ENCODE measurements at regions not wholly inside any gene's neighbourhood (a gene's known extent, or its start where the extent isn't known, plus 50 kb on each side); places are given as distances from the start of the nearest gene placed in this dataset.

DNA sequence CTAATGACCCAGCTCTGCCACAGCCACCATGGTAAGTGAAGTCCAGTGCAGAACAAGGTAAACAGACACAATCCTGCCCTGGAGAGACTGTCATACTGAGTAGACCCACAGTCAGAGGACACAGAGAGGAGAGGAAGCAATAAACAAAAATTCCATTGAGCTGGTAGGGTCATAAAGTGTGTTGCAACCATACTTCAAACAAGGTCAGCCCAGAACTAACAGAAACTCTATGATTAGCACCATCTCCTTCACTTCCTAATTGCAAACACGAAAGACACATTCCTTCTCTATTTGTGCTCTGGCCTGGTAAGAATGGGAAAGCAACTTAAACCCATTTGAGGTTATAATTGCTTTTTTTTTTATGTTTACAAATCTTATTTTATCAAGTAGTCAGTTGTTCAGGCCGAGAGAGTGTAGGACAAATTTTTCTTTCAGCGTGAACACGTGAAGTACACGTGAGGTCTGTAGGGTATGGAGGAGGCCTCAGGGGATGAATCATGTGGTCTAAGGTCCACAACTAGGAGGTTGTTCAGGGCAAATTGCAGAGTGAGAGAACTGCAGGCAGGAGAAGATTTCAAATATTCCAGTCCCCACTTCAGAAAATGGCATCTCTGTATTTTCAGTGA lies 71.4 kb upstream of the GLS start:
- no peak for DNase-seq (ENCODE audit: low spot score)

DNA sequence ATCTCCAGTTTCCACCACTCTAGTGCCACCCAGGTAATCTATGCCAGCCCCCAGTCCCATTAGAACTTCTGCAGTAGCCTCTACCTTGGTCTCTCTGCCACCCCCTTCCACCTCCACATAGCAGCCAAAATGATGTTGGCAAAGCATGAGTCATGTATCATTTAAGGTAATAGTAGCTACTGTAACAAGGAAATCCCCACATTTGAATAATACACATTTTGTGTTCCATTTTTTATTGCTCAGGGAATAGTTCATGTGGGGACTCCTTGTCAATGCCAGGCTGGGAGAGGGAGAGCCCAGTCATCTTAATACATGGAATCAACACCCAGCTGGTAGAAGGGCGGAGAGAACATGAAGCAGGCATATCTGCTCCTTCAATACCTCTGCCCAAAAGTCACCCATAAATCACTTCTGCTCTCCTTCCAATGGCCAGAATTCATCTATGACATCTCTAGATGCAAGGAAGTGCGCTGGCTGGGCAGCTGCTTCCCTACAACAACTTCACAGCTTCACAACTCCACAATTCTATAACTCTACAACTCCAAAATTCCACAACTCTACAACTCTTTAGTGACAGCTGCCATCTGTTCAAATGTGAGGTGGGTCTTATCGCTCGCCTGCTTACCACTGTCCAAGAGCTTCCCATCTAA lies 70.6 kb upstream of the GLS start:
- DNase-seq (ENCODE audit: low spot score), result no peak

DNA sequence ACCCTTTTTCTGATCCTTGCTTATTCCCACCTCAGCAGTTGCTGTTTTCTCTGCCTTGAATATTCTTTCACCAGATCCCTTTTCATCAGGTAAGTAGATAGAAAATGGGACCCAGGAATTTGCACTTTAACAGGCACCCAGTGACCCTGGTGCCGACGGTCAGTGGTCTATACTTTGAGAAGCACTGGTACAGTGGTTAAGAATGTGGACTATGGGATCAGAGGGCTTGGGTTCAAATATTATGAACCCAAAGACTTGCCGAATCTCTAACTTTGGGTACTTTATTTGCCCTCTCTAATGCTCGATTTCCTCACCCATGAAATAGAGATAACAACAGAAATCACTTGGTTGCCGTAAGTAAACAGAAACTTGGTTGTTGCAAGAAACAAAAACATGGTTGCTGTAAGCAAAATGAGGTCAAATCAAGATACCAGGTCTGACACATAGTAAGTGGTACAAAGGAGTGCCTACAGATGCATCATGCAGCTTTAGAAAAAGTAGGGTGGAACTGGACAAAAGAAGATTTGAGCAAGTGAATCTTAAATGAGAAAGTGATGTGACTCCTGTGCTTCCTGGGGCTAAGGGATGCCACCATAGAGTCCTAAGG lies 69.5 kb upstream of the GLS start:
- no peak for DNase-seq (ENCODE audit: low spot score)

DNA sequence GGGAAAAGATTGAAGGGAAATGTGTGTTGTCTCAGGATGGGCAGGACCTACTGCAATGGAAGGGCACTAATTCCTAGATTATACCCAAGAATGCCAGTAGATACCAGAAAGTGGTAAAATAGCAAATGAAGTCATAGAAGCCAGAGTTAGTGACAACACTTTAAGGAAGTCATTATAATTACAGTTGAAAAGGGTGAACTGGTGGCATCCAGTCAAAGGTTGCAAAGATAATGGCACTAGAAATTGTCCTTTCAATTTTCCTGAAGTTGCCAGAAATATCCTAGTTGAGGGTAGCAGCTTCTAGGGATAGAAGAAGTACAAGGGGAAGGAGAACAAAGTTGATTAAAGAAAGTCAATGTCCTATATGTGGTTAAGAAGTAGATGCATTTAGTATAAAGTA lies 68.8 kb upstream of the GLS start:
- DNase-seq (ENCODE audit: low spot score), result no peak

DNA sequence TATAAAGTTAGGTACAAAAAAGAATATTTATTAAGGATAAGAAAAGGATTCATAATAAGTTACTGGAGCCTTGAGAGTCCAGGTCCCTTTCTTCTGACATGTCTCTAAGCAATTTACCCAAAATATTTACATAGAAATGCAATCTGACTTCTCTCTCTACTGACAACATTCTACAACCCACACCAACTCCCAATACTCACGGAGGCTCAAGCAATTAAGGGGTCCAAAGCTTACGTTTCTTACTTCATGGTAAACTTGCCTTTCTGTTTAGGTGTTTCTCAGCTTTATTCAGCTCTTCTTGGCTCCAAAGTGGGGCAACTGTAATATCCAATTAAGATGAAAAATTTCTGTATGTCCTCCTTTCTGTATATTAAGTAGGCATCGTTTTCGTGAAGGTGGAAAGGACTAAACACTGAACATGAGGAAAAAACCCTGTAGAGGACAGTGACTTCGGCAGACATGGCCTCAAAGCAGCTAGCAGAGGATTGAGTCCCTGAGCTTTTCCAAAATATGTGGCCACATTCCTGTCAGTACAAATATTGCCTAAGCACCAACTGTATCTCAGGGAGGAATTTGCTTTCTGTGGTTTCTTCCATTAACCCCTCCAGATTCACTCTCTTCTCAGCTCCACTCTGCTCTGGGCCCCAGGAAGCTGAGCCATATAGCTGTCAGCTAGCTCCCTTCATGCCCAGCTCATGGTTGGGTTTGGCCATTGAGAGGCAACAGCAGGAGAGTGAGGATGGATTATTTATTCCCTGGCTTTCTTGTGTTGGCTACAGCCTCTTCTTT lies 67.9 kb upstream of the GLS start:
- no peak for DNase-seq (ENCODE audit: low spot score)

DNA sequence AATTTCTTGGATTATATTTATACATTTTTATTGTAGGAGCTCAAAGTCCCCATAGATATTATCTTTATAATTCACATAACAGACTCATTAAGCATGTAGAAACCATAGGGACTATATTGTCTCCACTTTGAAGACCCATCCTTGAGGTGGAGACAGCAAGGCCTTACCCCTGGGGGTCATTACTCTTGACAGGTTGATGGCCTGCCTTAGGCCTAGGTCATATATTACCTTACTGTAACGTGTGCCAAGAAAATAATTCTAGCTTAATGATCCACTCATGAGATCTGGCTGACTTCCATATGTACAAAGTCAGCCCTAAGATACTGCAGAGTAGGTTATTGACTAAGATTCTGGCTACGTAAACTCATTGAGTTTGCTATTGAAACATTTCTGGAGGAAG lies 65.4 kb upstream of the GLS start:
- DNase-seq (ENCODE audit: low spot score), result no peak

DNA sequence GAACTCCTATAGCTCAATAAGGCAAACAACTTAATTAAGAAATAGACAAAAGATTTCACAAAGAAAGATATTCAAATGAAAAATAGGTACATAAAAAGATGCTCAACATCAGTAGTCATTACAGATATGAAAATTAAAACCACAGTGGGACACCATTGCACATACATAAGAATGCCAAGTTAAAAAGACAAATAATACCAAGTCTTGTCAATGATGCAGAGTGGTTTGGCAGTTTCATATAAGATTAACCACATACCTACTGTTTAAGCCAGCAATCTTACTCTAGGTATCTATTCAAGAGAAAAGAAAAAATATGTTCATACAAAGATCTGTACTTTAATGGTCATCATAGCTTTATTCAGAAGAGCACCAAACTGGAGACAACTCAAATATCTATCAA lies 63.5 kb upstream of the GLS start:
- no peak for DNase-seq (ENCODE audit: low spot score)

DNA sequence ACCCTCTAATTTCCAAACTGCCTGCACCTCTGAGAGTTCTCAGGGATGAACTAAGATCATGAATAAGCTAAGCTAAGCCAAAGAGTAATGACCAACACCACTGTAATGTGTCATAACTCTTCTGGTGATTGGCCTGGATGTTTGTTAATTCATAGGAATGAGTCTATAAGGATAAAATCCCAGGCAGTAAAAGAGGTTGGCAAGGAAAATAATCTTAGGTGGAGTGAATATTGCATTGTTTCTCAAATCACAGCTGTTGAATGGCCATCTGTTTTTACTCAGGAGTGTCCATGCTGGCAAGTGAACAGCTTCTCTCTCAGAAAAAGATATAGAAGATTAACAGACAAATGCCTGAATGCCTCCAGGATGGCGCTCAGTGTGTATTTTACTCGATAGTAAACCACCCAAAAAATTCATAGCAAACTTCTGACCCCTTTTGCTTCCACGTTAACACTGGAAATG lies 60.8 kb upstream of the GLS start:
- no peak for DNase-seq (ENCODE audit: low spot score)

DNA sequence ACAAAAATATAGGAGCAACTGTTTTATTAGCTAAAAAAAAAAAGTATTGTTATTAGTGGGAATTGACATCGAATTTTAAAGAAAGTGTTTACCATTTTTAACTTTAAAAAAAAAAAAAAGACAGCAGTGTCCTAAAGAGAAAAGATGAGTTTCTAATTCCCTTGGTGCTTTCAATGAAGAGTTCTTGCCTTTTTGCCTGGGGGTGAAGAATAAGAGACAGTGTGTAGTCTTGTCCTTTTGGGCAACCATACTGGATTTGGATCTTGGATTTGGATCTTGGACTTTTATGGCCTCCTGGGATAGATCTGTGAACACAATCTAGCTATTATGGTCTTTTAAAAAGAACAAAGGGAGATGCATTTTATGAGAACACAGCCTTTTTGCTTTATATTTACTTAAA lies 60.2 kb upstream of the GLS start:
- no peak for DNase-seq (ENCODE audit: low spot score)

DNA sequence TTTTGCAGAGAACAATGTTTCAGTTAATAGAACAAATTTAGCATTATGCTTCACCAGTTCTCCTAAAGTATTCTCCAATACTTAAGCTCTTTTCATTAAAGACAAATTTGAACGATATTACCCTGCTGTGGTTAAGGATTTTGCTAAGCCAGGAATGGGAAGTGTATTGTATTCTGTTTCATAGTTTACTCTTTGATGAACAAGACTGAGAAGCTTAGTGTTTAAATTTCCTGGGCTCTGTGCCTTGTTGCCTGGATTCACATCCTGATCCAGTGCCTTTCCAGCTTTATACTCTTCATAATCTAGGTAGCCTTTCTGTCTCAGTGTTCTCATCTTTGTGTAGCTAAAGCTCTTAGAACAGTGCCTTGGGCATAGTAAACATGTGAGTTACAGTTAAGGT lies 58.6 kb upstream of the GLS start:
- DNase-seq (ENCODE audit: low spot score), result no peak

DNA sequence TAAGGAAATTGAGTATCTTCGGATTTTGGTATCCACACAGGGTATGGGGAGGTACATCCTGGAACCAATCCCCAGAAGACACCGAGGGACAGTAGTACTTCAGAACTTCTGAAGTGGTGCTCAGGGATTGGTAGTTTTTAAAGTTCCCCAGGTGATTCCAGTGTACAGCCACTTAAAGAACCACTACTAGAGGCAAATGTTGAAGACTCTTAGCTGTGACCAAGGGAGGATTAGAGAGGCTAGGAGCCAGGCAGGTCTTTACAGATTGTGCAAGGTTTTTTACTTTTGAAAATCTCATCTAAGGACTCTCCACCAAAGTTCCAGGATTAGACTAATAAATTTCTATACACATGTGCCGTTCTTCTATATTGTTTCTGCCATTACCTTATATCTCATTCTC lies 52.9 kb upstream of the GLS start:
- DNase-seq (ENCODE audit: low spot score), result no peak

DNA sequence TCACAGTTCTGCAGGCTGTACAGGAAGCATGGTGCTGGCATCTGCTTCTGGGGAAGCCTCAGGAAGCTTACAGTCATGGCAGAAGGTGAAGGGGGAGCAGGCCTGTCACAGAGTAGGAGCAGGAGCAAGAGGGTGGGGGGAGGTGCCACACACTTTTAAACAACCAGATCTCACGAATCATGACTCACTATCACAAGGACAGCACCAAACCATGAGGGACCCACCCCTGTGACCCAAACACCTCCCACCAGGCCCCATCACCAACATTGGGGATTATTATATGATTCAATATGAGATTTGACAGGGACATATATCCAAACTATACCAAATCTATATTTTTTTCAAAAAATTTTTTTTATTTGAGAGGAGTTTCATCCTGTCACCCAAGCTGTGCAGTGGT lies 51.0 kb upstream of the GLS start:
- no peak for DNase-seq (ENCODE audit: low spot score)
